ENCODE measurements at regions not wholly inside any gene's neighbourhood (a gene's known extent, or its start where the extent isn't known, plus 50 kb on each side); places are given as distances from the start of the nearest gene placed in this dataset.
A peak's percentile ranks its signal among the peaks of the same experiment; 100 is the strongest.

DNA sequence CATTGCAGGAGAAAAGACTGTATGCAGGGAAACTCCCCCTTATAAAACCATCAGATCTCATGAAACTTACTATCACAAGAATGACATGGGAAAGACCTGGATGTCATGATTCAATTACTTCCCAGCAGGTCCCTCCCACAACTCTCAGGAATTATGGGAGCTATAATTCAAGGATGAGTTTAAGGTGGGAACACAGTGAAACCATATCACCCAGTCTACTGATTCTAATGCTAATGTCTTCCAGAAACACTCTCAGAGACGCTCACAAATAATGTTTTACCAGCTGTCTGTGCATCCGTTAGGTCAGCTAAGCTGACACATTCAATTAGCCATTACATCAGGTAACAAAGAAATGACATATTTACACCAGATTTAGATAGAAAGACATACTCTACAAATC, 637.9 kb downstream of the NLGN4Y start:
- intact Hi-C loops (cut with DNase I) = no loop called here
- DNase-seq = no peak

DNA sequence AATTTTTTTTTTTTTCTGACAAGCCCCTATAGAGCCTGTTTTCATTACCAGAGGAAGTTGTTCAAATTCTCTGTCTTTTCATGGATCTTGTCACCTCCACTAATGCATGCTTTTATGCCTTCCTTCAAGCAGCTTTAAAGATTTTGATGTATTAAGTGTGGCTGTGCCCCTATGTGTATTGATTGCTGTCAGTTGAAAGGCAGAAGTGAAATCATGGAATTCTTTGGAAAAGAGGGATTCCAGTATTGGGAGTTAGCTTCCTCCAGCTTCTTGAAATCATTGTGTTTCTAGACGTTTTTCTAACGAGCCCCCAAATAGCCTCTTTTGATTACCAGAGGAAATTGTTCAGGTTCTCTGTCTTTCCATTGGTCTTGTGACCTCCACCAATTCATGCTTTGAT, 655.6 kb downstream of the NLGN4Y start:
- intact Hi-C loops (cut with DNase I) = no loop called here
- no peak for DNase-seq

DNA sequence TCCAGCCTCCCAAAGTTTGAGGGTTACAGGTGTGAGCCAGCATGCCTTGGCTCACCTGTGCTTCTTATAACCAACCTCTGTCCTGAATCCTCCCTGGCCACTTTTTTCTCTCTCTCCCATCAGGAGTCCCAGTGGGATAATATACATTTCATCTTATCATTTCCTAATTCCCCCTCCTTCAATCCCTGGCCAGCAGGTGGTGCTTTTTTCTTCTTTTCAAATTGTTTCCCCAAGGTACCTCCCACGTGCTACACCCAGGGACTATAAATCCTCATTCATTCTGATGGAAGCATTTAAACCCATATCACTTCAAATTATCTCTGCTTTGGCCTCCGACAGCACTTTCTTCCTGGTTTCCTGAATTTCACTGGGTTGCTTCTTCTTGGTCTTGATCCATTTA, 704.7 kb downstream of the NLGN4Y start:
- intact Hi-C loops (cut with DNase I) = no loop called here

DNA sequence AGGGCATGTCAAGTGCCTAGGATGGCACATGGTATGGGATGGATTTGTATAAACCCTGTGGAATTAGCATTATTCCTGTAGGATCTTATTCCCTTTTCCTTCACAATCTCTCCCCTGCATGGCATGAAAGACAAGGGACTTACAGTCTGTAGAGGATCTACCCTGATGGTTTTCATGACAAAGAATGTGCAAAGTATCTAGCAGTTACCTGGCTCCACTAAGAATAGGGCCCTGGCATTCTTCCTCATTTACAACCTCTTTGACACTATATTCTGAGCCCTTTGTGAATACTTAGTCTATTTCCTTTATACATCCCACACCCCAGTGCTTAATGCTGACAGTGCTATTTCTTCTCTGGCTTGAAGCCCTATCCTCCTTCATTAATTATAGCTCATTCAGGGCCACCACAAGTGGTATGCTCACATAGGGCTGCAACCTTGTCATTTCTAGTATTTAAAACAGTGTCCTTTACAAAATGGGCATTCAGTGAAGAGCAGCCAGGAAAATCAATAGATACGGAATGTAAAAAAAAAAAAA, 715.3 kb downstream of the NLGN4Y start:
- DNase-seq = no peak
- intact Hi-C loops (cut with DNase I) = no loop called here

More for the DNA sequence above, 704.7 kb downstream of the NLGN4Y start:
- no peak for DNase-seq

DNA sequence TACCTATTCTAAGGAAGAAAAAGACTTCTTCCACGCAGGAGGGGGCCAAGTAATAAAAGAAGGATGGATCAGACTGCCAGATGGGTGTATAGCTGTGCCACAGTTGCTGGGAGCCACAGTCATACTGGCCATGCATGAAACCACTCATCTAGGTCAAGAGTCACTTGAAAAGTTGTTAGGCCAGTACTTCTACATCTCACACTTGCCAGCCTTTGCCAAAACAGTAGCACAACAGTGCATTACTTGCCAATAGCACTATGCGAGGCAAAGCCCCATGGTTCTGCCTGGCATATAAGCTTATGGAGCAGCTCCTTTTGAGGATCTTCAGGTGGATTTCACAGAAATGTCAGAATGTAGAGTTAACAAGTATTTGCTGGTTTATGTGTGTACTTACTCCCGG, 735.0 kb downstream of the NLGN4Y start:
- intact Hi-C loops (cut with DNase I) = no loop called here
- no peak for DNase-seq

DNA sequence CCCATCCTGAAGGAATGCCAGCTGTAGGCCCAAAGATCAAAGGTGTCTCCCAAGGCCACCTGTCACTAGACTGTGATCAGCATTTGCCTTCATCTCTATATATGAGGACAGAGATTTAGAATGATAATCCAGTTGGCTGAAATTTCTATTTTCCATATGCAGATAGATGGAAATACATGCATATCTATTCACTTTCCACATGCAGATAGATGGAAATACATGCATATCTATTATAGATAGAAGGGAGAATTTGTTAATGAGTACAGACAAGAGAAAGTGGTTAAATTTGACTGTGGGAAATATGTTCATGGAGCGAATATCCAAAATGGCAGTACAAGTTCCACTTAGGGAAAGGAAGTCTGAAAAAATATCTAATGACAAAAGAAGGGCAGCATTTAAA, 762.2 kb downstream of the NLGN4Y start:
- intact Hi-C loops (cut with DNase I) = no loop called here
- no peak for DNase-seq

DNA sequence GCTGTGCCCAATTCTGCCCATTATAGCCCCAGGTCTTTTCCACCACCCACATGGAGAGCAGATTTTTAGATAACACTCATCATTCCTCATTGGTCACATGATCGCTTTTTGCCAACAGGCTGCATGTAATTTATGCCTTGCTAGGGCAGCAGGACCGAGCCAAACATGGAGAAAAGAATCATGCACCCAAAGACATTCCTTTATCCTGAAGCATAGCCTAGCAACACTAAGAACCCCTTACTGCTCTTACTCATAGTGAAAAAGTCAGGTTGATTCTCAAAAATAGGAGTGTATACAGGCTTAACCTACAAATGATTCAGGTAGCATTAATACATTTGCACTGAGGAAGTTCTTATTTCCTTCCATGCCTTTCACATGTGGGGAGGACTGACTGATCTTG, 765.5 kb downstream of the NLGN4Y start:
- no peak for DNase-seq
- intact Hi-C loops (cut with DNase I) = no loop called here

DNA sequence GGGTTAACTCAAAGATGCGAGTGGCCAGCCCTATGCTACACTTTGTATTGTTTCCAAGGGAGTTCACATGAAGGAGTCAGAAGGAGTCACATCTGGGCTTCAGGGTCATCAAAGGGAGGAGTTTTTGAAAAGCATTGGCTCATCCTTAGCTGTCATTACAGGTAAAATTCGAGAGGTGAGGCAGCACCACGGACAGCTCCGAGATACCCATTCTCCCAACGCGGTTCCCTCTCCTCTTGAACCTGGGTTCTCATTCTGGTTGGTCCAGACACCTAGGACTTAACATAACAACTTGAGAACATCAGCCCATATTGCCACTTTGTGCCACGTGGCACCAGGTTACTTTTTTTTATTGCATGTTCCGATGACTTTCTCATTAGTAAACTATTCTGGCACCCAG, 768.6 kb downstream of the NLGN4Y start:
- no peak for DNase-seq
- intact Hi-C loops (cut with DNase I) = no loop called here

DNA sequence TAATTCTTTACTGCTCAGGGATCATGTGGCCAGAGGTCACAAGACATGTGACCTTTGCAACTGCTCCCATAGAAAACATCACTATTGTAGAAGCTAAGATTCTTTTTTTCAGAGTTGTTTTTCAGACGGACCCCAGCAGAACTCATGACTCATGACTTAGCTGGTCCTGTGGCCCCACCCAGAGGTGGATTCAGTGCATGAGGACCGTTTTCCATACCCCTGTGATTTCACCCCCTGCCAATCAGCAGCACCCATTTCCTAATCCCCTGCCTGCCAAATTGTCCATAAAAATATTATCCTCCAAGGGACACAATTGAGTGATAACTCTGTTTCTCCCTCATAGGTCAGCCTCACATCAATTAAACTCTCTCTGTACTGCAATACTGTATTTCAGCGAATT, 777.5 kb downstream of the NLGN4Y start:
- no peak for DNase-seq
- intact Hi-C loops (cut with DNase I) = no loop called here

DNA sequence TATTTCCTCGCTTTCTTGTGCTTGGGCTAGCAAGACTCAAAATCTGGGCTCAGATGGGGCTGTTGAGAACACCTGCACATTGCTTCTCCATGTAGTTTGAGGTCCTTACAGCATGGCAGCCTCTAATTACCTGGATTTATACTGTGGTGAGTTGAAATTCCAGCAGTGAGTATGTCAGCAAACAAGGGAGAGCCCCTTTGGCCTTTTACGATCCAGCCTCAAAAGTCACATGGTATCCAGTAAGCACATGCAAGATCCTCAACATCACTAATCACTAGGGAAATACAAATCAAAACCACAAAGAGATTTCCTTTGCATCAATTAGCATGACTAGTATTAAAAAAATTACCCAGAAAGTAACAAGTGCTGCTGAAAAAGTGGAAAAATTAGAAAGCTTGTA, 787.8 kb downstream of the NLGN4Y start:
- no peak for DNase-seq
- intact Hi-C loops (cut with DNase I) = no loop called here

DNA sequence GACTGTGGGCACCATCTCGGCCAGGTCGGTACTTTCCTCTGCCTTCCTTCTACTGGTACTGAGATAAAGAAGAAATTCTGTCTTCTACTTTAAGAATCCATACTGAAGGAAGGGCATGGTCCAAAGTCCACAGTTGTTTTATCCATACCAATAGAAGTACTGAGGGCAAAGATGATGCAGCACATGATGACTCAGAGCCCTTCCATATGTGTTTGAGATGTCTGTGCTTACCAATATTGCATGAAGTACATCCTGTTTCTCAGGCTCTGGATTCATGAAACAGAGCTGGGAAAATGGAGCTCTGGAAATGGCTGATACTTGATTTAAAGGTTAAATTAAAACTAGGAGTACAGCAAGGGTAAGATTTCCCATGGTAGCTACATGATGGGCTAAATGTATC, 799.9 kb downstream of the NLGN4Y start:
- intact Hi-C loops (cut with DNase I) = no loop called here
- no peak for DNase-seq

DNA sequence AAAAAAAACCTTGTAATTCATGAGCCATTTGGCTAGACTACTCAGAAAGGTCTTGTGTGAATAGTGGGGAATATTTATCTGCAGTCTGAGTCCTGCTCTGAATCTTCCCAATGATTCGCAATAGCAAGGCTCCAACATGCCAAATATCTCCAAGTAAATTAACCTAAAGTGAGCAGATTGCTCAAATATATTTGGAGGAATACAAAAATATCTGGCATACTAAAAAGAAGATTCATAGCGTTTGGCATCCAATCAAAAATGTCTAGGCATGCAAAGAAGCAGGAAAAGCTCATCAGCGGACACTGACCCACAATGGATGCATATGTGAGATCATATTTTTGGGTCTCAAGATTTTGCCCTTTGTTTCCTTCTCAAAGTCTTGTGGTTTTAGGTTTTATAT, 800.9 kb downstream of the NLGN4Y start:
- no peak for DNase-seq
- intact Hi-C loops (cut with DNase I) = no loop called here

DNA sequence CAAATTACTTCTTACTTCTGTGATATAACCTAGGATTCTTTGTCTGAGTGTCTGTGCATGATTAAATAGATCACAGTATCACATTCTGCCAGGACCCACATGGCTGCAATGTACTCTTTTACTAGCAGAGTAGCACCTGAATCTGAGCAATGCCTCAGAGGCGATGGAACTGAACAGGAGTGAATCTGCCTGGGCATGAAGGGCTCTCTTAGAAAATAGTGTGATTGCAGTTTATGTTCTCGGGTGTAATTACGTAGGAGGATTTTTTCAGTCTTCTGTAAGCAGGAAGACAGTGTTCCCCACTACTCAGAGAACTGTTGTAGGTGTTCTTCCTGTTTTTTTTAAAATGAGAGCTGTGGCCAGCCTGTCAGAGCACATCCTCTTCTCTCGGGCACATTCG, 802.3 kb downstream of the NLGN4Y start:
- intact Hi-C loops (cut with DNase I) = no loop called here
- DNase-seq = no peak

DNA sequence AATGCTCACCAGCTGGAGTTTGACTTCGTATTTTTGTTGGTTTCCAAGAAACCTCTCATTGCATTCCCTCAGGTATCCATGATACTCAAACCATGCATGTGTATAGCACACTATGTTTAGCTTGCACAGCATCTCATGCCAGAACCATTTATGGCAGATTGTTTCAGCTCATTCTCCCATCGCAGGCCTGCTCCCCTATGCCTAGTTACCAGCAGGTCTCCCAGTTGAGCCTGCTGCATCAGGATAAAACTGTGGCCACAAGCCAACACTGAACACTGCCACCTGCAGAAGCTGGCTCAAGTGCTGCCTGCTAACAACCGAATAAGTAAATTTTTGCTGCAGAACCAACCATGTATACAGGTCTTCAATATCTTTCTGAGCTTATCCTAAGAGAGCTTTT, 804.5 kb downstream of the NLGN4Y start:
- intact Hi-C loops (cut with DNase I) = no loop called here
- no peak for DNase-seq

DNA sequence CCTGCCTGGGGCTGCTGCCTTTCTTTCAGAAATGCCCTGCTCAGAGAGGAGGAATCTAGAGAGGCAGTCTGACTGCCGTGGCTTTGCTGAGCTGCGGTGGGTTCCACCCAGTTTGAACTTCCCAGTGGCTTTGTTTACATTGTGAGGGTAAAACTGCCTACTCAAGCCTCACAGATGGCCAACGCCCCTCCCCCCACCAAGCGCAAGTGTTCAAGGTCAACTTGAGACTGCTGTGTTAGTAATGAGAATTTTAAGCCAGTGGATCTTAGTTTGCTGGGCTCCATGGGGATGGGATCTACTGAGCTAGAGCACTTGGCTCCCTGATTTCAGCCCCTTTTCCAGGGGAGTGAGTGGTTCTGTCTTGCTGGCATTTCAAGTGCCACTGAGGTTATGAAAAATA, 819.2 kb downstream of the NLGN4Y start:
- DNase-seq = no peak
- intact Hi-C loops (cut with DNase I) = no loop called here

DNA sequence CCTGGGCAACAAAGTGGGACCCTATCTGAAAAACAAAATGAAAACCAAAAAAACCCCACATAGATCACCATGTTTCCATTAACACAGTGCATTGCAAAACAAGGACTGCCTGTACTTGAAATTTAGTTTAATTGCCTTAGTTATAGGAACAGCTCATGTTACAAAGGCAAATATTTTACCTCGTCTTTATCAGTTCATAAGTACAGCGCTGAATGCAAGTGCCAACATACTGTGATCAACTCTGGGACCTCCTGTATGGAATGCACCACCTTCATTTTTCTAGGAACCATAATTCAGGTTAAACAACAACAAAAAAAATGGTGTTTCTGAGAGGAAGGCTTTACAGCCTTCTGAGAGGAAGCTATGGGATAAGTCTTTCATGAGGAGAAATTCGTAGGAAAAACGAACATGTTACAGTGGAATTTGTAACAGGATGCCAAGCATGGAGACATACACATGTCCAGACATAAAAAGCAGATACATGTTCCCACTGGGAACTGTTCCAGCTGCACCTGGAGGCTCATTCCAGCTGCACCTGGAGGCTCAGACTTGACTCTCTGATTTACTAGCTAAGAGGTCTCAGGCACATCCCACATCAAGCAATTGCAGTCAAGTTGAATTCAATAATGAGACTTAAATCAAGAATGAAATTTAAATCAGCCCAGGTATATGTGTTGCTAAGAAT, 821.3 kb downstream of the NLGN4Y start:
- intact Hi-C loops (cut with DNase I) = no loop called here

DNA sequence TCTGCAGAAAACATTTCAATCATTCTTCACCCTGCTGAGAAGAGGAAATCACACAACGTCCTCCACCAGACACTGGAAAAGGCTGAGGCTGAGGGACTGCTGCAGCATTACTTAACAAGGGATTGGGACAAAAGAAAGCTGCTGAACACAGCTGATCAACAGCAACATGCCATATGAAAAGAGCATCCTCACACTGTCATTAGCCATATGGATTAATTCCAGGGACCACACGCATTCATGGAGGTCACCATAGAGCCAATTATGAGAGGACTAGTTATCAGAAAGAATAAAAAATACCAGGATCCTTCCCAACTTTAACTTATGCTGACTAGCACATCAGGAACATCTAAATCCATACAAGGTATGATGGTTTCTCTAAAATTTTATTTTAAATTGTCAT, 825.0 kb downstream of the NLGN4Y start:
- DNase-seq = no peak
- intact Hi-C loops (cut with DNase I) = no loop called here

More for the DNA sequence above, 821.3 kb downstream of the NLGN4Y start:
- no peak for DNase-seq

DNA sequence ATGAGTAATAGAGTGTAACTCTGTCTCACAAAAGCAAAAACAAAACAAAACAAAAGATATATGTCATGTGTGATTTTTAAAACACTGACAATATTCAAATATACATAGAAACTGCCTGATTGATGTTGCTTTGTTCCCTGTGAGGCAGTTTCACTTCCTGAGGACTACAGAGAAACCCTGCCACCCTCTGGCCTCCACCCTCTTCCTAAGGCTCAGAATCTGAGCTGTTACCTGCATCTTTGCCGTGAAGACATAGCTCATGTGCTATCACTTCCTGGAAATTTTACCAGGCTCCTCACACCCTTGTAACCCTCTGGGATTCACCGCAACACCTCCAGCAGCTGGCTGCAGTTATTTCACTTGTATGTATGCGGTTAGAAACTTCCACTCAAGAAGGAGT, 831.0 kb downstream of the NLGN4Y start:
- DNase-seq = no peak
- intact Hi-C loops (cut with DNase I) = no loop called here

DNA sequence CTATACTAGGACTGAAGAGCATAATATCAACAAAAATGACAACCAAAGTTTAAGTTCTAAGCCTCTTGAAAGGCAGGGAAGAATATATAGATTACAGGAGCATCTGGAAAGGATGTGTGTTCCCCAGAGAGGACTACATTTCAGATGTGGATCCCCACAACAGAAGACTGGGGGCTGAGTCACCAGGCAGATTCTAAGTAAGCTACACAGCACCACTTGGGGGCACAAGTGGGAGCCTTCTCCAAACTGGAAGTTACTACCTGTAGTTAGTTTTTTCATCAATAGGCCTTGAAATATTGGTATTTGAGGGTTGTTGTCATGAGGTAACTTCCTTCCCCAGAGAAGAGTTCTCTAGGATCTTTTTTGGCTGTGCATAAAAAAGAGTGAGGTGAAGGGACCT, 836.1 kb downstream of the NLGN4Y start:
- peak in 1 of 42 donors; percentile 34 for DNase-seq
- intact Hi-C loops (cut with DNase I) = no loop called here

DNA sequence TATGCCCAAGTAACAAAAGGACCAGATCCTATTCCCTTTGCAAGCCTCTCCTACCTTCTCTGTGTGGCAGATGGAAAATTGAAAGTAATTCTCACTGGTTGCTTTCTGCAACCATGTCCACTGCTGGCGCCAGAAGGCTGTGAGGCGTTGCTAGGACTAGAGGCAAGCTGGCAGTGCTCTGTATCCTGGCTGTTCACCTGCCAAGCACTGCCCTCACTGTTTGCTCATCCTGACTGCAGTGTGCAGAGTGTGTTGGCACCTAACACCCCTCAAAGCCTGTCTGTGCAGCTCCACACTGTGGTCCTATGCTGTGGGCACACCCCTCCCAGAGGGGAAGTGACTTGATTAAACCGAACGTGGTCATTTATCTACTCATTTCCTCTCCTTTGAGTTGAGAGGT, 840.7 kb downstream of the NLGN4Y start:
- intact Hi-C loops (cut with DNase I) = no loop called here
- no peak for DNase-seq

DNA sequence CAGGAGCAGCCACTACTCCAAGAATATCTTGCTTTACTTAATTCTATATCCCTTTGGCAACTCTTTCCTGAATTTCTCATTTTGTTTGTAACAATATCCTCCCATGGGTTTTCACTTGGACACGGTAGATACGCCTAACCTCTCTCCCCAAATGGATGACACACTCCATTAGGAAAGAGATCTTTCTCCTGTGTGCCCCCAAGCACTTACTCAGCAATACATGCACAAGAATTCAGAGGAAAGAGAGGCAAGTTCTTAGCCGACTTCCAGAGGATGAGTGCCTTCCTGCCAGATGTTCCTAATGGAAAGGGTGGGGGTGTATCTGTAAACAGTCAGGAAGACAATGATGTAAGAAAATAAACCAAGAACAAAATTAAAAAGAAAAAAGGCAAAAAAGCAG, 844.5 kb downstream of the NLGN4Y start:
- DNase-seq = no peak
- intact Hi-C loops (cut with DNase I) = no loop called here

DNA sequence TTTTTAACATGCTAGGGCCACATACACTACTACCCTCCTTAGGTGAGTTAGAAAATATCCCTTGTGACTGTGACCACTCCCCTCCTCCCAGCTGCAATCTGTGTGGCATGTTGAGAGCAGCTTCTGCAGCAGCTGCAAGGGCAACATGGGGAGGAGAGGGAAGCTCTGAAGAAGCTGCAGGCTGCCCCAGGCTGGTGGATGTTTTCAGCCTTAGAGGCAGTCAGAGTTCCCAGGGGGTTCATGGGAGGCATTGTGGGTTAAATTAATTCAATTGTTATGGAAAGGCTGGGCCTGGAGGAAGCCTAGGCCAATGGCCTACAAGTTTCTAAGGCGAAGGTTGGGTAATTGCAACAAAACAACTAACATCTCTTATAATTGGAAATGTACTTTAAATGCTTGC, 860.8 kb downstream of the NLGN4Y start:
- intact Hi-C loops (cut with DNase I) = no loop called here

More for the DNA sequence above, 860.8 kb downstream of the NLGN4Y start:
- no peak for DNase-seq
